HG03139 (cell line): ENCODE measurements at regions not wholly inside any gene's neighbourhood (a gene's known extent, or its start where the extent isn't known, plus 50 kb on each side); places are given as distances from the start of the nearest gene placed in this dataset.
"Not testable (repeated sequence)": the region's sequence is repeated elsewhere in the genome, so short reads cannot be mapped to it uniquely, and the experiment has no call there.

ENCODE experiments used
- ATAC-seq: cut with Tn5 transposase; IDR thresholded peaks from one replicate; pipeline ENCODE4 v1.9.1; 2021; ENCODE audit not compliant: unreplicated experiment

GRCh38 chr7:13072014-13072413 is 384.6 kb downstream of the ARL4A start:
- ATAC-seq: no peak

GRCh38 chr7:13077466-13077865 is 390.0 kb downstream of the ARL4A start:
- no peak for ATAC-seq

- ATAC-seq: no peak
These were observed 390.7 kb downstream of the ARL4A start for GRCh38 chr7:13078105-13078504.

GRCh38 chr7:13090959-13091358 is 403.5 kb downstream of the ARL4A start:
- no peak for ATAC-seq

GRCh38 chr7:13091974-13092707 is 404.7 kb downstream of the ARL4A start:
- no peak for ATAC-seq

- ATAC-seq: no peak
These were observed 405.2 kb downstream of the ARL4A start for GRCh38 chr7:13092708-13093005.

GRCh38 chr7:13093160-13093559 is 405.7 kb downstream of the ARL4A start:
- ATAC-seq: no peak

- no peak for ATAC-seq
These were observed 410.1 kb downstream of the ARL4A start for GRCh38 chr7:13097499-13097898.

- ATAC-seq: no peak
These were observed 410.7 kb downstream of the ARL4A start for GRCh38 chr7:13098161-13098560.

- no peak for ATAC-seq
These were observed 411.8 kb downstream of the ARL4A start for GRCh38 chr7:13099154-13099795.

- no peak for ATAC-seq
These were observed 416.7 kb downstream of the ARL4A start for GRCh38 chr7:13104128-13104527.

GRCh38 chr7:13105209-13105608 is 417.8 kb downstream of the ARL4A start:
- no peak for ATAC-seq

GRCh38 chr7:13106513-13106912 is 419.1 kb downstream of the ARL4A start:
- ATAC-seq: no peak

- no peak for ATAC-seq
These were observed 419.9 kb downstream of the ARL4A start for GRCh38 chr7:13107291-13107690.

GRCh38 chr7:13108061-13108460 is 420.6 kb downstream of the ARL4A start:
- no peak for ATAC-seq

GRCh38 chr7:13109201-13109600 is 421.8 kb downstream of the ARL4A start:
- no peak for ATAC-seq

GRCh38 chr7:13110107-13110506 is 422.7 kb downstream of the ARL4A start:
- ATAC-seq: no peak

- no peak for ATAC-seq
These were observed 423.8 kb downstream of the ARL4A start for GRCh38 chr7:13111230-13111629.

GRCh38 chr7:13114240-13114639 is 426.8 kb downstream of the ARL4A start:
- ATAC-seq: not testable (repeated sequence)

- no peak for ATAC-seq
These were observed 427.8 kb downstream of the ARL4A start for GRCh38 chr7:13115157-13115772.

GRCh38 chr7:13115855-13116254 is 428.4 kb downstream of the ARL4A start:
- ATAC-seq: no peak

- ATAC-seq: no peak
These were observed 429.7 kb downstream of the ARL4A start for GRCh38 chr7:13117103-13117502.
